ENCODE measurements at regions not wholly inside any gene's neighbourhood (a gene's known extent, or its start where the extent isn't known, plus 50 kb on each side); places are given as distances from the start of the nearest gene placed in this dataset.
A peak's percentile ranks its signal among the peaks of the same experiment; 100 is the strongest.

GRCh38 chr9:7710686-7711085 lies 88.9 kb downstream of the DMAC1 start:
- H3K36me3 ChIP-seq (ENCODE audit: low read depth): no peaks in the 10 kb centered on the region
- ATAC-seq: no peak
- no peak for TF ChIP-seq CTCF (IDR thresholded peaks at IDR 0.05)
- H3K4me3 ChIP-seq: no peak overlapping the region
- no peaks in the 10 kb centered on the region for H3K4me1 ChIP-seq (ENCODE audit: low read depth)
- no peak for DNase-seq
- intact Hi-C loops (cut with DNase I, micrococcal nuclease): no loop called here
- H3K9me3 ChIP-seq: no peaks in the 10 kb centered on the region

- ATAC-seq: no peak
- no peak for TF ChIP-seq CTCF (IDR thresholded peaks at IDR 0.05)
- no peak overlapping the region for H3K4me3 ChIP-seq
- intact Hi-C loops (cut with DNase I, micrococcal nuclease): no loop called here
- peaks cover 9% of the 10 kb centered on the region for H3K4me1 ChIP-seq (ENCODE audit: low read depth)
- H3K36me3 ChIP-seq (ENCODE audit: low read depth): no peaks in the 10 kb centered on the region
- no peaks in the 10 kb centered on the region for H3K9me3 ChIP-seq
- DNase-seq: no peak
Observed at GRCh38 chr9:7707934-7708333, 91.6 kb downstream of the DMAC1 start.

GRCh38 chr9:7704543-7704942 lies 95.0 kb downstream of the DMAC1 start:
- H3K9me3 ChIP-seq: no peaks in the 10 kb centered on the region
- TF ChIP-seq CTCF (IDR thresholded peaks at IDR 0.05): no peak
- no peak for DNase-seq
- H3K4me1 ChIP-seq (ENCODE audit: low read depth): peaks cover 9% of the 10 kb centered on the region
- no peaks in the 10 kb centered on the region for H3K36me3 ChIP-seq (ENCODE audit: low read depth)
- ATAC-seq: peak; percentile 77
- no peak overlapping the region for H3K4me3 ChIP-seq
- intact Hi-C loops (cut with DNase I, micrococcal nuclease): no loop called here

GRCh38 chr9:7691909-7692308 lies 107.7 kb downstream of the DMAC1 start:
- Histone ChIP-seq H3K4me3 (no peak overlapping the region), H3K9me3 (no peaks in the 10 kb centered on the region), H3K4me1 (ENCODE audit: low read depth) (no peaks in the 10 kb centered on the region), H3K36me3 (ENCODE audit: low read depth) (no peaks in the 10 kb centered on the region)
- intact Hi-C loops (cut with DNase I, micrococcal nuclease): no loop called here
- TF ChIP-seq CTCF (IDR thresholded peaks at IDR 0.05): no peak
- ATAC-seq (no peak), DNase-seq (no peak)

- no peak for DNase-seq
- Histone ChIP-seq H3K9me3 (no peaks in the 10 kb centered on the region), H3K4me3 (no peak overlapping the region), H3K4me1 (ENCODE audit: low read depth) (no peaks in the 10 kb centered on the region), H3K36me3 (ENCODE audit: low read depth) (no peaks in the 10 kb centered on the region)
- intact Hi-C loops (cut with DNase I, micrococcal nuclease): no loop called here
- no peak for ATAC-seq
- TF ChIP-seq CTCF (IDR thresholded peaks at IDR 0.05): no peak
Observed at GRCh38 chr9:7690014-7690413, 109.6 kb downstream of the DMAC1 start.

- intact Hi-C loops (cut with DNase I, micrococcal nuclease): no loop called here
- Histone ChIP-seq H3K36me3 (ENCODE audit: low read depth) (no peaks in the 10 kb centered on the region), H3K4me3 (no peak overlapping the region), H3K9me3 (no peaks in the 10 kb centered on the region), H3K4me1 (ENCODE audit: low read depth) (no peaks in the 10 kb centered on the region)
- DNase-seq (no peak), ATAC-seq (no peak)
- no peak for TF ChIP-seq CTCF (IDR thresholded peaks at IDR 0.05)
Observed at GRCh38 chr9:7688626-7689025, 111.0 kb downstream of the DMAC1 start.

All from mucosa of descending colon (tissue), 3 donors.